ENCODE measurements at regions not wholly inside any gene's neighbourhood (a gene's known extent, or its start where the extent isn't known, plus 50 kb on each side); places are given as distances from the start of the nearest gene placed in this dataset.

- no peak for TF ChIP-seq CTCF (IDR thresholded peaks at IDR 0.05; ENCODE audit: low read depth, low read length, poor library complexity, severe bottlenecking)
- no peak for TF ChIP-seq EZH2phosphoT487 (IDR thresholded peaks at IDR 0.05; ENCODE audit: borderline replicate concordance, low read length)
- no peak overlapping the region for H3K27ac ChIP-seq (ENCODE audit: low read depth, low read length)
Measured at GRCh38 chr5:93249651-93250289, 331.2 kb downstream of the NR2F1-AS1 start.

GRCh38 chr5:93247105-93247504 lies 333.9 kb downstream of the NR2F1-AS1 start:
- Histone ChIP-seq H3K4me2 (ENCODE audit: low read length) (no peak overlapping the region), H4K20me1 (ENCODE audit: control insufficient read depth, insufficient read depth, low read depth, low read length) (no peaks in the 10 kb centered on the region), H3F3A (ENCODE audit: control insufficient read depth, insufficient read depth) (no peaks in the 10 kb centered on the region), H3K36me3 (ENCODE audit: control insufficient read depth, low read length) (no peaks in the 10 kb centered on the region), H3K9me2 (replicated peaks; ENCODE audit: control insufficient read depth, low read length) (no peaks in the 10 kb centered on the region), H3K27ac (ENCODE audit: low read depth, low read length) (no peak overlapping the region), H3K9me3 (ENCODE audit: control insufficient read depth, insufficient read depth, low read length) (no peaks in the 10 kb centered on the region), H3K4me3 (ENCODE audit: low read length) (no peak overlapping the region), H3K79me2 (ENCODE audit: control insufficient read depth, low read length) (no peaks in the 10 kb centered on the region), H3K27me3 (ENCODE audit: control insufficient read depth, low read length) (no peaks in the 10 kb centered on the region), H3K4me1 (ENCODE audit: control insufficient read depth, low read length) (no peaks in the 10 kb centered on the region)
- no peak for TF ChIP-seq CTCF (IDR thresholded peaks at IDR 0.05; ENCODE audit: low read depth, low read length, poor library complexity, severe bottlenecking)
- TF ChIP-seq EZH2phosphoT487 (IDR thresholded peaks at IDR 0.05; ENCODE audit: borderline replicate concordance, low read length): no peak

More at GRCh38 chr5:93249651-93250289, 331.2 kb downstream of the NR2F1-AS1 start:
- Histone ChIP-seq H3K27me3 (ENCODE audit: control insufficient read depth, low read length) (no peaks in the 10 kb centered on the region), H3K4me1 (ENCODE audit: control insufficient read depth, low read length) (no peaks in the 10 kb centered on the region), H4K20me1 (ENCODE audit: control insufficient read depth, insufficient read depth, low read depth, low read length) (no peaks in the 10 kb centered on the region), H3K9me3 (ENCODE audit: control insufficient read depth, insufficient read depth, low read length) (no peaks in the 10 kb centered on the region), H3K9me2 (replicated peaks; ENCODE audit: control insufficient read depth, low read length) (no peaks in the 10 kb centered on the region), H3K4me2 (ENCODE audit: low read length) (no peak overlapping the region), H3F3A (ENCODE audit: control insufficient read depth, insufficient read depth) (no peaks in the 10 kb centered on the region), H3K36me3 (ENCODE audit: control insufficient read depth, low read length) (no peaks in the 10 kb centered on the region), H3K79me2 (ENCODE audit: control insufficient read depth, low read length) (no peaks in the 10 kb centered on the region), H3K4me3 (ENCODE audit: low read length) (no peak overlapping the region)

GRCh38 chr5:93246090-93246855 lies 334.7 kb downstream of the NR2F1-AS1 start:
- H4K20me1 ChIP-seq (ENCODE audit: control insufficient read depth, insufficient read depth, low read depth, low read length): no peaks in the 10 kb centered on the region
- no peaks in the 10 kb centered on the region for H3F3A ChIP-seq (ENCODE audit: control insufficient read depth, insufficient read depth)
- no peaks in the 10 kb centered on the region for H3K4me1 ChIP-seq (ENCODE audit: control insufficient read depth, low read length)
- H3K27me3 ChIP-seq (ENCODE audit: control insufficient read depth, low read length): no peaks in the 10 kb centered on the region
- H3K9me2 ChIP-seq (replicated peaks; ENCODE audit: control insufficient read depth, low read length): no peaks in the 10 kb centered on the region
- no peaks in the 10 kb centered on the region for H3K79me2 ChIP-seq (ENCODE audit: control insufficient read depth, low read length)
- no peaks in the 10 kb centered on the region for H3K9me3 ChIP-seq (ENCODE audit: control insufficient read depth, insufficient read depth, low read length)
- H3K4me3 ChIP-seq (ENCODE audit: low read length): no peak overlapping the region
- no peak overlapping the region for H3K27ac ChIP-seq (ENCODE audit: low read depth, low read length)
- TF ChIP-seq CTCF (IDR thresholded peaks at IDR 0.05; ENCODE audit: low read depth, low read length, poor library complexity, severe bottlenecking) (no peak), EZH2phosphoT487 (IDR thresholded peaks at IDR 0.05; ENCODE audit: borderline replicate concordance, low read length) (no peak)
- H3K4me2 ChIP-seq (ENCODE audit: low read length): no peak overlapping the region
- H3K36me3 ChIP-seq (ENCODE audit: control insufficient read depth, low read length): no peaks in the 10 kb centered on the region

Data from DOHH2 (cell line).